HG03575 (cell line): ENCODE measurements at regions not wholly inside any gene's neighbourhood (a gene's known extent, or its start where the extent isn't known, plus 50 kb on each side); places are given as distances from the start of the nearest gene placed in this dataset.

ENCODE experiments used
- ATAC-seq: cut with Tn5 transposase; IDR thresholded peaks from one replicate; pipeline ENCODE4 v1.9.1; 2021; ENCODE audit not compliant: unreplicated experiment, insufficient number of reproducible peaks, low FRiP score; ENCODE audit errors: extremely low read depth

DNA sequence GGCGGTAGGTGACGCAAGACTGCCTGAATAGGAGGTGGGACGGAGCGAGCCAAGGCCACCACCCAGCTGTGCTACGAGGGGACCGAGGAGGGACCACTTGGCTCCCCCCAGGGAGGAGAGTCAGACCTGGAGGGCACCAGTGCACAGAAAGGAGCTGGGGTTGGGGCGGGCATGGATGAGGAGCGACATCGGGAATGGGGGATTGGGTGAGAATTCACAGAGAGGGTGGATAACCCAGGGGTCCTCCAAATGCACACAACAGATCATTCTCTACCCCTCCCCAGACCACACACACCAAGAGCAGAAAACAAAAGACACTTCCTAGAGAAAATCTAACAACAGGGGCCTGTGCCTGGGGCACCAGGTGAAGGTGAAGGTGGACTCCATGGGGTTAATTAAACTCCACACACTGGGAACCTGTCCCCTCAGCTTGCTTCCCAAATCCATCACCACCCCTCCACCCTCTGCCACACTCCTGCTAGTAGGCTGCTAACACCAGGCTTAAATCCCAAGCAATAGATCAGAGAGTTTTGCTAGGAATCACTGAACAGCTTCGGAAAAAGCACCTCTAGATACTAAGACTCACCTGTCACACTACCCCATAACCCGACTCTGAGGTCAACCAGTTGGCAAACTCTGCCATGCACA is 274.6 kb downstream of the EIPR1 start:
- ATAC-seq = no peak

DNA sequence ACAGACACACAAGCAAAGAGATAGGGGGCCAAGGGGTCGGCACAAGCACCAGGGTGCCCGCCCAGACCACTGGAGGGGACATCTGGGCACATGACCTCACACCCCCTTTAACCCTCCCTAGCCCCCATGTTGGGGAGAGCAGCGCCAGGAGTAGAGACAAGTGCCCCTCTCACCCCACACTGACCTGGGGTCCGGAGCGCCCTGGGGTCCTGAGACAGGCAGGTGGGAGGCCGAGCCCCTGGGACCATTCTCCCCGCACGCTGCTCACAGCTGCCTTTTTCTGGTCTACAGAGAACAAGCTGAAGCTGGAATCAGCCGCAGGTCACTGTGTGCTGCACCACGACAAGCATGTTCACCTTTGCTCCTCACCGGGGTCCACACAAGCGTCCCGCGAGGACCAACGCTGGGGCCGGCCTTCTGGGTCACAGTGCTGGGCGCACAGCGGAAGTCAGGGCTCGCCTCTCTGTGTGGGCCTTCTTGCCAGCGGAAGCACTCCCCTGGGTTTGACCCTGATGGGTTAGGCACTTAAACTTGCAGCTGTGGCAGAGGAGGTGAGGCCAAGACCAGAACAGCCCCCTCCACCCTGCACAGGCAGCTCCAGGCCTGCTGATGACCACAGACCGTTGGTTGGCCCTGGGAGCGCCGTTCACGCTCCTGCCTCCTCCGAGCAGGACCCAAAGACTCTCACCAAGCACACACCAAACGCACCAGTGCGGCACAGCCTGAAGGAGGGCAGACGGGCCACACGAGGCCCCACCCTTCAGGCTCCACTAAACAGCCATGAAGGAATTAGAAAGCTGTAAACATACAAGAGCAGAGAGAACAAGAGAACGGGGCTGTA is 275.3 kb downstream of the EIPR1 start:
- ATAC-seq = no peak

DNA sequence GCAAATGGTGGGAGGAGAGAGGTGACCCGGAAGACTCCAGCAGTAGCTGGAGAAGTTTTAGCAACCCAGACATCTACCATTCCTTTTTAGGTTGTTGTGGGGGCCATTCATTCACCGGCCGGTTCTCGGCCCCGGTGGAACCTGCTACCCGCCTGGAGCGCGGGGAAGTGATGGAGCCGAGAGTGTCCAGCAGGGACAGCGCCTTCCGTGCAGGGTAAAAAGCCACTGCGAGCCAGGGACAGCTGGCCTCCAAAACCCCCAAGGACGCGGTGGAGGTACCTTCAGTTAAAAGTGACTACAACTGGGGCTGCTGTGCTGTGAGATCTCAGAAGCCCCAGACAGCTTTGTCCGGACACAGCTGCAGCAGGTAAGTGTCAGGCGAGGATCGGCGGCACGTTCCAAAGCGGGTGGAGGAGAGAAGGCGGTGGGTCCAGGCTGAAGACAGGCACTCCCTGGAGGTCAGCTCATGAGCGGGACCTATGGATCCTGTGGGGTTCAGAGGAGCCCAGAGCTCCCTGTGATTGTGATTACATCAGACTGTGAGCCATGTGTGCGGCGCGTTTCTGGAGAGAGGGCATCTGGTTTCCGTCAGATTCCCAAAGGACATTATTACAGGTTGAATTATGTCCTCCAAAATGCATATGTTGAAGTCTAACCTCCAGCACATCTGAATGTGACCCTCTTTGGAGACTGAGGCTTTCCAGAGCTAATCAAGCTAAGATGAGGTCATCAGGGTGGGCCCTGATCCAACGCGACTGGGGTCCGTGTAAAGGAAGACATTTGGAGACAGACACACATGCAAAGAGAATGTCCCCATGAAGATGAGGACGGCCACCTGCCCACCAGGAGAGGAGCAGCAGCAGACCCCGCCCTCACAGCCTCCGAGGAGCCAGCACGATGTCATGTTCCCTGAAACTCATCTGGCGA is 276.3 kb downstream of the EIPR1 start:
- ATAC-seq = no peak

DNA sequence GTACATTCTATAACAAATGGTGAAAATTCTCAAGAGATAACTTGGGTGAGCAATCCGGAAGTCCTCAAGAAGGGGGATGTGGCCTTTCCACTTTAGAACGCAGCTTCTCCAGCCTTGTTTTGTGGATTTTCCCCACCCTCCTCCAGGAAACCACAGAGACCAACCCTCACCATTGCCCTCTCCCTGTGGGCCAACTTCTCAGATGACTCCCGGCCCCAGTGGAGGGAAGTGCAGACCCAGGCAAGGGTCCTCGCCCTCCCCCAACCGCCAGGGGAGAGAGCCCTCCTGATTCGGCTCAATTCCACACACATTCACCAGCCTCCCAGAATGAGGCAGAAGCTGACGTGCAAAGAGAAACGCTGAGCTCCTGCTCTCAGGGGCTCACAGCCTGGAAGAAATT is 277.2 kb downstream of the EIPR1 start:
- ATAC-seq = no peak

DNA sequence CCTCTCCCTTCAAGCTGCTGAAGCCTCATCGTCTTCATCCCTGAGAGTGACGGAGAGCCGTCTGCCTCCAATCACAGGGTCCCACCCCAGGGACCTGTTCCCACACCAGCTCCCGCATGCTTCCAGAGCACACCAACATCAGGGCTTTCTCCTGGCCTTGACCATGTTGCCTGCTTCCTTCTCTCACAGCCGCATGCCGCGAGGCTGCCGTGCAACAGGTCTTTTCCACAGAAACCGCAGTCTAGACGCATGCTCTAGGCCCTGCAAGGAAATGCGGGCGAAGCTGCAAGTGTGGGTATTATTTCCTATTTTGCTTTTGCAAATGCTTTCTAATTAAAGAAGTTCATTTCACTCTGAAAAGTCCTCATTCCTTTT is 277.8 kb downstream of the EIPR1 start:
- no peak for ATAC-seq

DNA sequence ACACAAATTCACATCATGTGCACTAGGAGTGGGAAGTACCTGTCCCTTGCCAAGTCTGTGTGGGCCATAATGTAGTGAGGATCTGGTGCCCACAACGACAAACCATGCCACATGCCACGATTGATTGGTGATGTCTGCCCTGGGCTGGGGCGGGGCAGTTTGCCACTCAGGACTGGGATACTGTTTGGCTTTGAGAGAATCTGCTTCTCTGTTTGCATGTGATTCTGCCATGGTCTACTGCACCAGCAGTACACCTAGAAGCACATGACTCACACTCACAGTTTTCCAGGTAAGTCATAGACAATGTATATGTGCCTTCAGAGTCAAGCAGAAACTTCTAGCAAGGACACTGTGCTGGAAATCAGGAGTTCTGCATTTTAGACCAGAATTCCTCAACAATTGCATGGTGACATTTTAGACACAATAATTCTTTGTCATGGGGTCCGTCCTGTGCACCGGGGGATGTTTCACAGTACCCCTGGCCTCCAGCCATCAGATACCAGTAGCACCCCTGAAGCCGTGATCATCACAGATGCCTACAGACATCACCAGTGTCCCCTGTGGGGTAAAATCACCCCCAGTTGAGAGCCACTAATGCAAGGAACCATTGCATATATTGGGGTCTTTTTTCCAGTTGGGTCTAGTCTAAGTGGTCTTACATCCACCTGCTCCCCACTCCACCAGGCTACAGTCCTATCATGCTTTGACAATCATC is 278.3 kb downstream of the EIPR1 start:
- ATAC-seq = no peak

DNA sequence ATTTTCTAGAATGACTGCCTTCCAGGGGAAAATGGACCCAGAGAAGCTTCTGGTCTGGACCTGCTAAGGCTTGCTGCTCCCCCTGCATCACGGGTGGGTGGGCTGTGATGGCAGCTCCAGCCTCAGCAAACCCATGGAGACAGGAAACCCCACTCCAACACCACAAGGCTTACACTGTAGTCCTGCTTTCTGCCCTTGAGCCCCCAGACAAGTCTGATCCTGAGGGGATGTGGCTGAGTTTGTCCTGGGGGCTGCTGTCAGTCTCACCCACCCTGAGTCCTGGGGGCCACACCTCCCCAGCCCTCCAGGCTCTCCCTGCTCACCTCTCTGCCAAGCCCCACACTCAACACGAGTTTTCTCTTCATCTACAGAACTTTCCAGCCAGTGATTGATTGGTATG is 279.4 kb downstream of the EIPR1 start:
- ATAC-seq = no peak

DNA sequence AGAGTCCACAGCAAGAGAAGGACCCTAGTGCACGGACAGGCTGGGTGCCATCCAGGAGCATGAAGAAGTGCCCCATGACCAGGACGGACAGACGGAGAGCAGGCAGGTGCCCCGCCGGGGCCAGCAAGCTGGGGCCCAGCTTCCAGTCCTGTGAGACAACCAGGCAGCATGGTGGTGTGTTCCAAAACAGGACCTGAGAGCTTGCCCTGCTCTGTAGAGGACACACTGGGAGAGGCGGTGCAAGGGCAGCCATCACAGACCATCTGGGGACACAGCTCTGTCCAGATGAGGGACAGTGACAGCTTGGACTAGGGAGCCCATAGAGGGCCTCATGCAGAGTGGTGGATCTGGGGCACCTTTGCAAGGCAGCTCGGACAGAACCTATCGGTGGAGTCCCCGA is 279.8 kb downstream of the EIPR1 start:
- ATAC-seq = no peak

DNA sequence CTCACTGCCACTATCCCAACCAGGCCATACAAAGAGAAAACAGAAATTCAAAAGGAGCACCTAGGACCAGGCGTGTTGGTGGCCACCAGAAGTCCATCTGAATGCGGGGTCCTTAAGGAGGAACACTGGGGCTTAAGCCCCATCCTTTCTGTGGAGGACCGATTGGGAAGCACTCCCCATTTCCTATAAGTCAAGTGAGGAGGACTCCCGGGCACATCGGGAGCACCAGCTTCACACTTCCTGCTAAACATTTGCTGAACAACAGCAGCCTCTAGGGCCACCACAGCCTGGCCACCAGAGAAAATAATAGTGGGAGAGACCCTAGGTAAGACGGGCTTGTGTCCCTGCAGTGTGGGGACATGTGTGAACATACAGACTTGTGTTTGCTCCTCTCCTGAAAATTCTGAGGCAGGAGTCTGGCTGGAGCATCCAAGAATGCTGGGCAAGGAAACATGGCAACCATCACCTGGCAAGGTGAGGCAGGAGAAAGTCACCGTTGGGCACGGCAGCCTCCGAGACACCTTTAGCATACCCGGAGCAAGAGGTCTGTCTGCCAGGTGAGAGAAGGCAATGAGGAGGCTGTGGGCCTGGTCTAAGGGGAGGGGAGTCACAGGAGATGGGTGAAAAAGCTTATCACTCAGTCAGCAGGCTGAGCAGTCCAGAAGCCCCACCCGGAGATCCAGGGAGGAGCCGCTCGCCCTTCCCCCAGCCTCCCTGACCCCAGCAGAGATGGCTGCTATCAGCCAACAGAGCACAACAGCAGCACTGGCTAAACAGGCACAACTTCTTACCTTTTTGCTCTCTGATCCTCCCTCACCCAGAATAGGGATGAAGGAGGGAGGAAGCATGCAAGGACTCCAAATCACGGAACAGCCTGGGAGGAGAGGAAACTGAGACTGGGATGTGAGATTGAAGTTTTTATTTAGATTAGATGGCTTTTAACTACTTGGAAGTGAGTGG is 282.3 kb downstream of the EIPR1 start:
- no peak for ATAC-seq

DNA sequence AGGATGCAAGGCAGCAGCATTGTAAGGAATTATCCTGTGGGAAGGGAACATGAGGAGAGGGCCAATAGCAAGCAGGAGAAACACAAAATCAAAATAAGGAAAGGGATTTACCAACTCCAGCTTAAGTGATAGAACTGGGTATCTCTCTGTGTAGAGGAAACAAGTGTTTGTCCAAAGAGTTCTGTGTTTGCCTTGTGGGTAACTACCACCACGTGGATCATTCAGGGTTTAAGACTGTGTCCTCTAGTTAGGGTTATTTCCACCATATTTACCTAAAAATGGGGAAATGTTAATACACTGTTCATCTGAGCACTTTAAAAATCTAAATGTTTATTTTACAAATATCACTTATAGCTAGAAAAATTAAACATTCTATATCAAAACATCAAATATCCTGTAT is 283.3 kb downstream of the EIPR1 start:
- no peak for ATAC-seq

DNA sequence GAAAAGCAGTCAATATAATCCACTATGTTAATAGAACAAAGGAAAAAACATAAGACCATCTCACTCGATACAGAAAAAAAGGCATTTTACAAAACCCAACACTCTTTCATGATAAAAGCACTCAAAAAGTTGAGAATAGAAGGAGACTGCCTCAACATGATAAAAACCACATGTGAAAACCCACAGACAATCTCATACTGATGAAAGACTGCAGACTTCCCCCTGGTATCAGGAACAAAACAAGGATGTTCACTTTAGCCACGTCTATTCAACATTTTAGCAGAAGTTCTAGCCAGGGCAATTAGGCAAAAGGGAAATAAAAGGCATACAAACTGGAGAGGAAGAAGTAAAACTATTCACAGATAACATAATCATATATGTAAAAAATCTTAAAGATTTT is 285.9 kb downstream of the EIPR1 start:
- no peak for ATAC-seq

DNA sequence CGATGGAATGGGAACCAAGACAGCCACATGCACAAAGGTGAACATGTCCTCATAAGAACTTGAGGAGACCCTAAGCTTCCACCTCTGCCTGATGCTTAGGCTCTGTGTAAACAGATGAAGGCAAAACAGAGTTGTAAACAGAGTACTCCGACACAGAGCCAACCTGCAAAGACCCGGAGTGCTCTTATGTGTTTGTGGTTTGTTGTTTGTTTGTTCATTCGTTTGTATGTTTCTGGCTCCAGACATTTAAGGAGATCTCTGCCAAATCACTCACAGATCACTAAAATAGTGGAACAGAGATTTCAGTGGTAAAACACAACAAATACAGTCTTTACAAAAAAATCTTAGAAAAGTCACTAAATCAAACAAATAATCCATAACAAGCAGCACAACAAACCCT is 294.9 kb downstream of the EIPR1 start:
- ATAC-seq = no peak

DNA sequence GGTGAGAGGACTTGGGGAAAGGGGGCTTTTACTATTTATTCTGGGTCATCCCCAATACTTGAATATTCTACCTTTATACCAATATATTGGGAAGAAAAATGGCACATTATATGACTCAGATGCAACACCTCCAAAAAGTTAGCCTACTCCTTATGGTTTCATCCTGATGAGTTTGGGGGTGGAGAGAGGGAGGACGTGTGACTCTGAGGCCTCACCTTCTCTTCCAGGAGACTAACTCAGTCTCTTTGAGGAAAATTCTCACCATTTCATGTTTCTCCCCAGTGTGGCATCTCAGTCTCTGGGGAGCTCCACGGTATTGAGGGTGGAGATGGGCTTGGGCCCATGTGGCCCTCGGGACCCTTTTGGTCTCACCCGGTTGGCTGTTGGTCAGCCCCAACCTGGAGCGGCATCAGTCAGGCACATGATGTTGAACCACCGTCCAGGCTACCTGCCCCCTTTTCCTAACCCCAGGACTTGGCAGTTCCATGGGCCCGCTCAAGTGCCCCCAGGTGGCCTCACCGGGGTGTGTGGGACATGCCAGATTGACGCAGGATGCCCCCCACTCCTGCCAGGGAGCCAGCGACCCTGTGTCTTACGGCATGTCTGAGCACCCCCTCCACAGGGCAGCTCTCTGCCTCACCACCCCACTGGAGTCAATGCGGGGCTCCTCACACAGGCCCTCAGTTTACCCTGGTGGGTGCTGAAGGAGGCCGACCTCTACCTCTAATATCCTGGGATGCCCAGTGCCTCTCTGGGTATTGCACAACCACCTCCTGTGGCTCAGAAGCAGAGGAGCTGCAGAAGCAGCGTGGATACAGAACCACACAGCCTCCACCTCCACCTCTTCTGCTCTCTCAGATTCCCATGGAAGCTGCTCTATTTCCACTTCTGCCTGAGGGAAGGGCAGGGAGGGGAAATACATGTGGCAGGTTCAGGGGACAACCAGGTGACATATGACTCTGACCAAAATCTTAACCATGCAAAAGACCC is 297.4 kb downstream of the EIPR1 start:
- no peak for ATAC-seq

DNA sequence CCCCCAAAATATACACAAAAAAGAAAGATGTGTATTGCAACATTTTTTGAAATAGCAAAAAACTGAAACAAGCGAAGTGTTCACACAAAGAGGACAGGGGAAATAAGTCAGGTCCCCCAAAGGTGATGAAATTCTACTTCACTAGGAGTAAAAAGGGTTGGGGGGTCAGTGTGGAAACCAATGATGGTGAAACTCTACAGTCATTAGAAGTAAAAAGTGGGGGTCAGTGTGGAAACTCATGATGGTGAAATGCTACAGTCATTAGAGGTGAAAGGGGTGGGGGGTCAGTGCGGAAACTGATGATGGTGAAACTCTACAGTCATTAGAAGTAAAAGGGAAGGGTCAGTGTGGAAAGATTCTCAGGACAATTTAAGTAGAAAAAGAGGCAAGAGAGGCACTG is 298.2 kb downstream of the EIPR1 start:
- ATAC-seq = no peak

DNA sequence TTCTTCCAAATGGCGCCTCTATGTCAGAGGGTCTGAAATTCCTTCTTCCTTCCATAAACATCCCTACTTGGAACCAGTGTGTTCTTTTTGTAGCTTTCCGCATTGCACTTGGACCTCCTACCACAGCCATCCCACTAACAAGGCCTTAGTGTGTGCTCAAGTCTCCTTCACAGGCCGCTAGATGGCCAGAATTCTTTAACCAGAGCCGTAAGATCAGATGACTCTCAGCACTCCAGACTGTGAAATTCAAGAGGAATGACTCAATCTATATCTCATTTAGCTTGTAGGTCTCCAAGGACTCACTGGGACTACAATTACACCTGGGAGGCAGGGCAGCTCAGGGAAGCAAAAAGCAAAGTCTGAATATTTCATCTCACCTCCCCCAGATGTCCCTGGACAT is 298.9 kb downstream of the EIPR1 start:
- no peak for ATAC-seq

DNA sequence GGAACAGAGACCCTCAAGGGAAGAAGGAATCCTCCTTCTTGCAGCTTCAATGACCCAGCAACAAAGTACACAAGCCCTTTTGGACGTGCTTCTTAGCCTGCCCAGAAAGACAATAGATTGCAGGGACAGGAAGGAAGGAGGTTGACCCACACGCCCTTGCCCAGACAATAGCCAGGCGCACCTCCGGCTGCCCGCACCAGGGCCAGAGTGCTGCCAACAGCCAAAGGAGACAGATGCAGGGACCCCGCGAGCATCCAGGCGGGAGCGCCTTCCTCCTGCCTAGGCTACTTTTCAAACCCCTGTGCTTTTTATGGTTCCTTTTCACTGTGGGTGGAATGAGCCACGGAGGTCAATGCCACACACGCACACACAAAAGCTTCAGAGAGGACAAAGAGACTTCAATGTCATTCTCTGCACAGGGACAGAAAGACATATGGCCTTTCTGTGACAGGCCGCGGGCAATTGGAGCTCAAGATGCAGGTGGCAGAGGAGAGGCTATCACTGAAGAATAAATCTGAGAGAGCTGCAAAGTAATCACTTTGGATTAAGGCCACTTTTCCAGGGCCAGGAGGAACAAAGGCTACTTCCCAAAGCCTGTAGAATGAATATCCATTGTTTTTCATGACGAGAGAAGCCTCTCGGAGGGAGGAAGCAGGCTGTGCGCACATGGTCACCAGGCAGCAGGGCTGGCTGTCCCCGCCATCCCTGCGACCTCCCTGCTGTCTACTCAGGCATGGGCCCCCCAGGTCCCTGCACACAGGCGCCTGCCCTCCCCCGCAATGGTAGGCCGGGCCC is 300.6 kb downstream of the EIPR1 start:
- ATAC-seq = no peak
